Kidney (tissue), 13 donors: ENCODE measurements at regions not wholly inside any gene's neighbourhood (a gene's known extent, or its start where the extent isn't known, plus 50 kb on each side); places are given as distances from the start of the nearest gene placed in this dataset.

Experiments
- DNase-seq, 5 donors: peaks; one replicate each; pipeline ENCODE4 v3.0.0-alpha.2; 2013 to 2020
- FAIRE-seq: peaks from 2 replicates; lab custom pipeline; 2012; peaks lifted over from hg19 to GRCh38; lab: Jason Lieb, UNC
- H3K27ac ChIP-seq, 2 donors: one replicate each; pipeline ENCODE4 v1.7.0; 2013; ENCODE audit warnings: low read depth in 2 of 2, low read length in 2 of 2, inconsistent platforms in 1 of 2
- H3K27me3 ChIP-seq: one replicate; pipeline ENCODE4 v1.7.1; 2013; ENCODE audit warnings: low read length, inconsistent platforms; ENCODE audit not compliant: control insufficient read depth, insufficient read depth
- H3K36me3 ChIP-seq, 3 donors: one replicate each; pipeline versions ENCODE4 v1.7.0 to v1.7.1; 2013; ENCODE audit warnings: low read length in 3 of 3, control low read depth in 1 of 3, inconsistent platforms in 1 of 3; ENCODE audit not compliant: insufficient read depth in 3 of 3, control insufficient read depth in 2 of 3
- H3K4me1 ChIP-seq, 3 donors: one replicate each; pipeline versions ENCODE4 v1.7.0 to v1.7.1; 2013; ENCODE audit warnings: low read length in 3 of 3, inconsistent platforms in 1 of 3, low read depth in 1 of 3; ENCODE audit not compliant: control insufficient read depth in 2 of 3, insufficient read depth in 2 of 3
- H3K4me3 ChIP-seq, 3 donors: one replicate each; pipeline versions ENCODE4 v1.7.0 to v1.8.1; 2013; ENCODE audit warnings: low read length in 3 of 3, control low read depth in 1 of 3, inconsistent platforms in 1 of 3
- H3K9ac ChIP-seq, 3 donors: one replicate each; pipeline versions ENCODE4 v1.7.0 to v1.7.1; 2013; ENCODE audit warnings: low read length in 3 of 3, control low read depth in 1 of 3, inconsistent platforms in 1 of 3
- H3K9me3 ChIP-seq, 3 donors: one replicate each; pipeline versions ENCODE4 v1.7.0 to v1.7.1; 2013; ENCODE audit warnings: low read length in 3 of 3, control low read depth in 1 of 3, inconsistent platforms in 1 of 3; ENCODE audit not compliant: control insufficient read depth in 2 of 3, insufficient read depth in 1 of 3
- CTCF ChIP-seq: IDR thresholded peaks from 3 replicates; pipeline ENCODE4 v1.5.1; 2012; ENCODE audit warnings: mild to moderate bottlenecking, moderate library complexity, borderline replicate concordance; ENCODE audit not compliant: insufficient read depth; ENCODE audit errors: extremely low read depth
- intact Hi-C: fragments of 100-400 bp; cut with DNase I; formaldehyde crosslinking; loops from one replicate; pipeline ENCODE4 v1.11.1; 2022
- donor health status: control.
- donor health status: control.
- donor health status: control.
- donor health status: control.
- donor health status: control.
- donor health status: DM: yes; HTN: yes; CAD: no.
- donor health status: Normal renal cell carcinoma (clear cell type).

- Histone ChIP-seq H3K9me3 (no peaks in the 10 kb centered on the region), H3K4me1 (no peaks in the 10 kb centered on the region), H3K36me3 (peaks cover 8 to 25% (median 9%) of the 10 kb centered on the region in 3 donors), H3K27me3 (no peaks in the 10 kb centered on the region), H3K9ac (no peak overlapping the region), H3K27ac (no peak overlapping the region), H3K4me3 (no peak overlapping the region)
- intact Hi-C loops, result no loop called here
- no peak for DNase-seq
- TF ChIP-seq CTCF, result no peak
- no peak for FAIRE-seq
Measured at GRCh38 chr4:122229857-122230256, 77.7 kb downstream of the BLTP1 start.

GRCh38 chr4:122232633-122233032 lies 80.5 kb downstream of the BLTP1 start:
- Histone ChIP-seq H3K4me3 (no peak overlapping the region), H3K9ac (no peak overlapping the region), H3K36me3 (peaks cover 5 to 19% (median 7%) of the 10 kb centered on the region in 3 donors), H3K27ac (no peak overlapping the region), H3K27me3 (no peaks in the 10 kb centered on the region), H3K9me3 (no peaks in the 10 kb centered on the region), H3K4me1 (no peaks in the 10 kb centered on the region)
- no peak for TF ChIP-seq CTCF
- DNase-seq (no peak), FAIRE-seq (no peak)
- intact Hi-C loops, result no loop called here

GRCh38 chr4:122234686-122235085 lies 82.6 kb downstream of the BLTP1 start:
- intact Hi-C loops, result no loop called here
- no peak for FAIRE-seq
- no peak overlapping the region for H3K27ac ChIP-seq

More at GRCh38 chr4:122234686-122235085, 82.6 kb downstream of the BLTP1 start:
- no peak for DNase-seq
- no peak for TF ChIP-seq CTCF
- Histone ChIP-seq H3K4me1 (no peaks in the 10 kb centered on the region), H3K4me3 (no peak overlapping the region), H3K36me3 (peaks cover 5 to 23% (median 5%) of the 10 kb centered on the region in 3 donors), H3K9ac (no peak overlapping the region), H3K9me3 (no peaks in the 10 kb centered on the region), H3K27me3 (no peaks in the 10 kb centered on the region)
